Stimulated activated CD4-positive, alpha-beta T cell treated with anti-CD3 and anti-CD28 coated beads, Interleukin-2, amount 100 ng/mL, for 4 hours (primary cell): ENCODE measurements at regions not wholly inside any gene's neighbourhood (a gene's known extent, or its start where the extent isn't known, plus 50 kb on each side); places are given as distances from the start of the nearest gene placed in this dataset.

Experiments used
- DNase-seq: peaks from one replicate; pipeline ENCODE4 v3.0.0-alpha.2; 2020; ENCODE audit warnings: low read depth

GRCh38 chr4:151887031-151887815, 126.4 kb upstream of the GATB start:
- no peak for DNase-seq

GRCh38 chr4:151885123-151885522, 124.3 kb upstream of the GATB start:
- DNase-seq = no peak

GRCh38 chr4:151883747-151884146, 122.9 kb upstream of the GATB start:
- no peak for DNase-seq

GRCh38 chr4:151882072-151882803, 121.4 kb upstream of the GATB start:
- no peak for DNase-seq

- no peak for DNase-seq
Observed at GRCh38 chr4:151879705-151880445, 119.1 kb upstream of the GATB start.

GRCh38 chr4:151876381-151876988, 115.7 kb upstream of the GATB start:
- no peak for DNase-seq

- DNase-seq = no peak
Observed at GRCh38 chr4:151874328-151874727, 113.5 kb upstream of the GATB start.

- no peak for DNase-seq
Observed at GRCh38 chr4:151866592-151866918, 105.7 kb upstream of the GATB start.

GRCh38 chr4:151865744-151866591, 105.2 kb upstream of the GATB start:
- DNase-seq = no peak

- no peak for DNase-seq
Observed at GRCh38 chr4:151865312-151865711, 104.5 kb upstream of the GATB start.

- DNase-seq = no peak
Observed at GRCh38 chr4:151864068-151864467, 103.3 kb upstream of the GATB start.

- no peak for DNase-seq
Observed at GRCh38 chr4:151862766-151863165, 102.0 kb upstream of the GATB start.

- DNase-seq = no peak
Observed at GRCh38 chr4:151860561-151861093, 99.8 kb upstream of the GATB start.

- no peak for DNase-seq
Observed at GRCh38 chr4:151859641-151860040, 98.8 kb upstream of the GATB start.

- no peak for DNase-seq
Observed at GRCh38 chr4:151858356-151858755, 97.5 kb upstream of the GATB start.

- no peak for DNase-seq
Observed at GRCh38 chr4:151857368-151857767, 96.6 kb upstream of the GATB start.

GRCh38 chr4:151855747-151856146, 94.9 kb upstream of the GATB start:
- no peak for DNase-seq

GRCh38 chr4:151854731-151855130, 93.9 kb upstream of the GATB start:
- DNase-seq = no peak

GRCh38 chr4:151853034-151853433, 92.2 kb upstream of the GATB start:
- no peak for DNase-seq

- no peak for DNase-seq
Observed at GRCh38 chr4:151852202-151852601, 91.4 kb upstream of the GATB start.

GRCh38 chr4:151851354-151851753, 90.5 kb upstream of the GATB start:
- DNase-seq = no peak
